ENCODE measurements at regions not wholly inside any gene's neighbourhood (a gene's known extent, or its start where the extent isn't known, plus 50 kb on each side); places are given as distances from the start of the nearest gene placed in this dataset.

DNA sequence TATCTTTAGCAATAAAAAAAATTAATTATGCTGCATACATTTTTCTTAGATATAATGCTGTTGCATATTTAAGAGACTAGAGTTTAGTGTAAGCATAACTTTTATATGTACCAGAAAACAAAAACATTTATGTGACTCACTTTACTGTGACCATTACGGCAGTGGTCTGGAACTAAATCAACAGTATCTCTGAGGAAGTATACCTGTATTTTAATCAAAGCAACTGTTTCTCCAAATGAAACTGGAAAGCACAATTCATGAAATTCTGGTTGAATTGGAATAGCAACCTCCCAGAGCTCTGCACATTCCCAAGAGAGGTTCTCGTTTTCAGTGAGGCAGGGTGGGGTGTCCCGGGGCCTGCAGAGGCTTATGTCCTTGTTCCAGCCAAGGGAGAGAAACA is 112.2 kb upstream of the TACR1 start:
- TF ChIP-seq, protein P1, sequence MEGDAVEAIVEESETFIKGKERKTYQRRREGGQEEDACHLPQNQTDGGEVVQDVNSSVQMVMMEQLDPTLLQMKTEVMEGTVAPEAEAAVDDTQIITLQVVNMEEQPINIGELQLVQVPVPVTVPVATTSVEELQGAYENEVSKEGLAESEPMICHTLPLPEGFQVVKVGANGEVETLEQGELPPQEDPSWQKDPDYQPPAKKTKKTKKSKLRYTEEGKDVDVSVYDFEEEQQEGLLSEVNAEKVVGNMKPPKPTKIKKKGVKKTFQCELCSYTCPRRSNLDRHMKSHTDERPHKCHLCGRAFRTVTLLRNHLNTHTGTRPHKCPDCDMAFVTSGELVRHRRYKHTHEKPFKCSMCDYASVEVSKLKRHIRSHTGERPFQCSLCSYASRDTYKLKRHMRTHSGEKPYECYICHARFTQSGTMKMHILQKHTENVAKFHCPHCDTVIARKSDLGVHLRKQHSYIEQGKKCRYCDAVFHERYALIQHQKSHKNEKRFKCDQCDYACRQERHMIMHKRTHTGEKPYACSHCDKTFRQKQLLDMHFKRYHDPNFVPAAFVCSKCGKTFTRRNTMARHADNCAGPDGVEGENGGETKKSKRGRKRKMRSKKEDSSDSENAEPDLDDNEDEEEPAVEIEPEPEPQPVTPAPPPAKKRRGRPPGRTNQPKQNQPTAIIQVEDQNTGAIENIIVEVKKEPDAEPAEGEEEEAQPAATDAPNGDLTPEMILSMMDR (conservative IDR thresholded peaks at IDR 0.05; ENCODE audit: low read depth in 2 of 2), result no peak
- TF ChIP-seq, protein P2, sequence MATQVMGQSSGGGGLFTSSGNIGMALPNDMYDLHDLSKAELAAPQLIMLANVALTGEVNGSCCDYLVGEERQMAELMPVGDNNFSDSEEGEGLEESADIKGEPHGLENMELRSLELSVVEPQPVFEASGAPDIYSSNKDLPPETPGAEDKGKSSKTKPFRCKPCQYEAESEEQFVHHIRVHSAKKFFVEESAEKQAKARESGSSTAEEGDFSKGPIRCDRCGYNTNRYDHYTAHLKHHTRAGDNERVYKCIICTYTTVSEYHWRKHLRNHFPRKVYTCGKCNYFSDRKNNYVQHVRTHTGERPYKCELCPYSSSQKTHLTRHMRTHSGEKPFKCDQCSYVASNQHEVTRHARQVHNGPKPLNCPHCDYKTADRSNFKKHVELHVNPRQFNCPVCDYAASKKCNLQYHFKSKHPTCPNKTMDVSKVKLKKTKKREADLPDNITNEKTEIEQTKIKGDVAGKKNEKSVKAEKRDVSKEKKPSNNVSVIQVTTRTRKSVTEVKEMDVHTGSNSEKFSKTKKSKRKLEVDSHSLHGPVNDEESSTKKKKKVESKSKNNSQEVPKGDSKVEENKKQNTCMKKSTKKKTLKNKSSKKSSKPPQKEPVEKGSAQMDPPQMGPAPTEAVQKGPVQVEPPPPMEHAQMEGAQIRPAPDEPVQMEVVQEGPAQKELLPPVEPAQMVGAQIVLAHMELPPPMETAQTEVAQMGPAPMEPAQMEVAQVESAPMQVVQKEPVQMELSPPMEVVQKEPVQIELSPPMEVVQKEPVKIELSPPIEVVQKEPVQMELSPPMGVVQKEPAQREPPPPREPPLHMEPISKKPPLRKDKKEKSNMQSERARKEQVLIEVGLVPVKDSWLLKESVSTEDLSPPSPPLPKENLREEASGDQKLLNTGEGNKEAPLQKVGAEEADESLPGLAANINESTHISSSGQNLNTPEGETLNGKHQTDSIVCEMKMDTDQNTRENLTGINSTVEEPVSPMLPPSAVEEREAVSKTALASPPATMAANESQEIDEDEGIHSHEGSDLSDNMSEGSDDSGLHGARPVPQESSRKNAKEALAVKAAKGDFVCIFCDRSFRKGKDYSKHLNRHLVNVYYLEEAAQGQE (IDR thresholded peaks at IDR 0.05; ENCODE audit: unreplicated experiment), result no peak
- TF ChIP-seq EZH2 (IDR thresholded peaks at IDR 0.05; ENCODE audit: low read depth, unreplicated experiment) (no peak), CREB1 (CRISPR knock-in tag; IDR thresholded peaks at IDR 0.05; ENCODE audit: low read depth) (no peak), EZH2phosphoT487 (IDR thresholded peaks at IDR 0.05; ENCODE audit: unreplicated experiment) (no peak), POLR2AphosphoS5 (IDR thresholded peaks at IDR 0.05; ENCODE audit: low read depth) (no peak), STAT1 (IDR thresholded peaks at IDR 0.05; ENCODE audit: unreplicated experiment) (no peak), ZNF114 (CRISPR knock-in tag; IDR thresholded peaks at IDR 0.05) (no peak), ZNF331 (CRISPR knock-in tag; IDR thresholded peaks at IDR 0.05; ENCODE audit: low read depth) (no peak), NANOG (IDR thresholded peaks at IDR 0.05; ENCODE audit: borderline replicate concordance) (no peak)
- TF ChIP-seq, protein P3, sequence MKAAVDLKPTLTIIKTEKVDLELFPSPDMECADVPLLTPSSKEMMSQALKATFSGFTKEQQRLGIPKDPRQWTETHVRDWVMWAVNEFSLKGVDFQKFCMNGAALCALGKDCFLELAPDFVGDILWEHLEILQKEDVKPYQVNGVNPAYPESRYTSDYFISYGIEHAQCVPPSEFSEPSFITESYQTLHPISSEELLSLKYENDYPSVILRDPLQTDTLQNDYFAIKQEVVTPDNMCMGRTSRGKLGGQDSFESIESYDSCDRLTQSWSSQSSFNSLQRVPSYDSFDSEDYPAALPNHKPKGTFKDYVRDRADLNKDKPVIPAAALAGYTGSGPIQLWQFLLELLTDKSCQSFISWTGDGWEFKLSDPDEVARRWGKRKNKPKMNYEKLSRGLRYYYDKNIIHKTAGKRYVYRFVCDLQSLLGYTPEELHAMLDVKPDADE (IDR thresholded peaks at IDR 0.05), result no peak

All from GM23338 (cell line).